Astrocyte of the spinal cord (primary cell): ENCODE measurements at regions not wholly inside any gene's neighbourhood (a gene's known extent, or its start where the extent isn't known, plus 50 kb on each side); places are given as distances from the start of the nearest gene placed in this dataset.

ENCODE experiments used
- DNase-seq: peaks from one replicate; pipeline ENCODE4 v3.0.0; 2011; ENCODE audit warnings: low read depth, low spot score
- H3K4me3 ChIP-seq: 2 replicates; pipeline ENCODE4 v1.5.1; 2011; ENCODE audit warnings: low read depth, mild to moderate bottlenecking, low read length, moderate library complexity
- in situ Hi-C: cut with HindIII; loops from 2 replicates; pipeline ENCODE4 v1.10.0; 2017; ENCODE audit warnings: low sequenced_read_pairs
- TF ChIP-seq, protein P1 (sequence below): IDR thresholded peaks from 2 replicates; pipeline ENCODE4 v1.5.1; 2012; ENCODE audit warnings: low read depth, mild to moderate bottlenecking, low read length, inconsistent platforms

DNA sequence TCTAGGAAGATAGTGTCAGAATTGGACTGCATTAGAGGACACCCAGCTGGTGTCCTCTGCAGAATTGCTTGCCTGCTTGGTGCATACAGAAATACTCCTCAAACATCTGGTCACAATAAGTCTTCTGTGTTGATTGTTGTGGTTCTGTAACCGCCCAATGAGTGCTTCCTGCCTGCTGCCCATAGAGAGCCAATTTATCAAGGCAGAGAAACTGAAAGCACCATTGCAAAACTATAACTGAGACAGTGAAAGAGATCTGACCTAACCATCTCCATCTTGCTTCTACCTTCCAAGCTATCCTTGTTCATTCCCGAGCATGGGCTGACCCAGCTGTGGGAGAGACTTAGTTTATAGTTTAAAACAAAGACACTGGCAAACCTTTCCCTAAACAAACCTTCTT, 462.4 kb upstream of the RGS18 start:
- peak; percentile 5 for DNase-seq
- TF ChIP-seq, protein P1, sequence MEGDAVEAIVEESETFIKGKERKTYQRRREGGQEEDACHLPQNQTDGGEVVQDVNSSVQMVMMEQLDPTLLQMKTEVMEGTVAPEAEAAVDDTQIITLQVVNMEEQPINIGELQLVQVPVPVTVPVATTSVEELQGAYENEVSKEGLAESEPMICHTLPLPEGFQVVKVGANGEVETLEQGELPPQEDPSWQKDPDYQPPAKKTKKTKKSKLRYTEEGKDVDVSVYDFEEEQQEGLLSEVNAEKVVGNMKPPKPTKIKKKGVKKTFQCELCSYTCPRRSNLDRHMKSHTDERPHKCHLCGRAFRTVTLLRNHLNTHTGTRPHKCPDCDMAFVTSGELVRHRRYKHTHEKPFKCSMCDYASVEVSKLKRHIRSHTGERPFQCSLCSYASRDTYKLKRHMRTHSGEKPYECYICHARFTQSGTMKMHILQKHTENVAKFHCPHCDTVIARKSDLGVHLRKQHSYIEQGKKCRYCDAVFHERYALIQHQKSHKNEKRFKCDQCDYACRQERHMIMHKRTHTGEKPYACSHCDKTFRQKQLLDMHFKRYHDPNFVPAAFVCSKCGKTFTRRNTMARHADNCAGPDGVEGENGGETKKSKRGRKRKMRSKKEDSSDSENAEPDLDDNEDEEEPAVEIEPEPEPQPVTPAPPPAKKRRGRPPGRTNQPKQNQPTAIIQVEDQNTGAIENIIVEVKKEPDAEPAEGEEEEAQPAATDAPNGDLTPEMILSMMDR, result no peak
- in situ Hi-C loops, result no loop called here
- H3K4me3 ChIP-seq, result no peak overlapping the region

DNA sequence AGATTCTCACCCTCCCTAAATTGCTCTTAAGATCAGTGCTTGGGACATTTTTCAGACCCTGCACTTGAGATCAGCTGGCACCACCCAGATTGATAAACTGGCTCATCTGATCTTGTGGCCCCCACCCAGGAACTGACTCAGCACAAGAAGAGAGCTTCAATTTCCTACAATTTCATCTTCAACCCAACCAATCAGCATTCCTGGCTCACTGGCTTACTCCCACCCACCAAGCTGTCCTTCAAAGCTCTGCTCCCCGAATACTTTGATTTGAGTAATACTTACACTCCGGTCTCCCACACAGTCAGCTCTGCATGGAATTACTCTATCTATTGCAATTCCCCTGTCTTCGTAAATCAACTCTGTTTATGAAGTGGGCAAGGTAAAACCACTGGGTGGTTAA, 461.9 kb upstream of the RGS18 start:
- DNase-seq, result no peak
- no peak overlapping the region for H3K4me3 ChIP-seq
- TF ChIP-seq, protein P1, result no peak
- in situ Hi-C loops, result no loop called here

DNA sequence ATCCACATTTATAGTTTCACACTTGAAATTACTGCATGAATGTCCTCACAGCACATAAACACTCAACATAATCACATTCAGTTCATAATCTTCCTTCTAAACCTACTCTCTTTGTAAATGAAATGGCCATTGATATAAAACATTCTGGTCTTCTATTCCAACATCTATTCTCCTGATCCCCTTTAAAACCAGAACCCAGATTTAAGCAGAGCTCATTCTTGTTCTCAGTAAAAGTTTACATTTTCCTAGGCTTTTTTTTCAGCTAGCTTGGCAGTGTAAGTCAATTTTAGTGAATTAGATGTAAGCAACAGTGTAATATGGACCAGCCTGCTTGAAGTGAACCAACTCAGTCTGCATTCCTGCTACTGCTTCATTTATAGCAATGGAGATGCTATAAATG, 460.7 kb upstream of the RGS18 start:
- TF ChIP-seq, protein P1, result no peak
- DNase-seq, result no peak
- in situ Hi-C loops, result no loop called here
- no peak overlapping the region for H3K4me3 ChIP-seq

DNA sequence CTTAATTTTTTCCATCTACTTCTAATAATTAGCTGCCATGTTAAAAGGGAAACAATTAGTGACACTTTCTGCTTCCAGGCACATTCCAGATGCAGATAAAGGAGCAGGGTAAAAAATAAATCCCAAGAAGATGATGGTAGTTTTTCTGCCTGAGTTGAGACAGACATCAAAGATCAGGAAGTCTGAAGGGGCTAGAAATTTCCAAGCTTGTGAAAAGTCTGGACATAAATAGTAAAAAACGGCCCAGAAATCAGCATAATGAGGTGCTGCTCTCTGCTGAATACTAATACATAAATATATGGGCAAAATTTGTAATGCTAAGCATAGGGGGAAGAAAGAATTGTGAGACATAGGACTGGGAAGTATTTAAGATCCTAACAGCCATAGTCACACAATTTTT, 460.0 kb upstream of the RGS18 start:
- no peak overlapping the region for H3K4me3 ChIP-seq
- DNase-seq, result no peak
- in situ Hi-C loops, result no loop called here
- TF ChIP-seq, protein P1, result no peak

DNA sequence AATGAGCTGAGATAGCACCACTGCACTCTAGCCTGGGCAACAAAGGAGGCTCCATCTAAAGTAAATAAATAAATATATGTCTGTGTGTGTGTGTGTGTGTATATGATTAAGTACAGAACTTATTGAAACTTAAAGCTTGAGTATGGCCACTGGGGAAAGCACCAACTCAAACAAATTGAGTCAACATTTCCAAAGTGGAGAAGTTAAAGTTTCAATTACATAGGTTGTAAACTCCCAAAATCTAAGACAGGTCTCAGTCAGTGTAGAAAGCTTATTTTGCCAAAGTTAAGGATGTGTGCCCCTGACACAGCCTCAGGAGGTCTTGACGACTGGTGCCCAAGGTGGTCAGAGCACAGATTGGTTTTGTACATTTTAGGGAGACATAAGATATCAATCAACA, 458.9 kb upstream of the RGS18 start:
- in situ Hi-C loops, result no loop called here
- DNase-seq, result no peak
- H3K4me3 ChIP-seq, result no peak overlapping the region
- TF ChIP-seq, protein P1, result no peak

DNA sequence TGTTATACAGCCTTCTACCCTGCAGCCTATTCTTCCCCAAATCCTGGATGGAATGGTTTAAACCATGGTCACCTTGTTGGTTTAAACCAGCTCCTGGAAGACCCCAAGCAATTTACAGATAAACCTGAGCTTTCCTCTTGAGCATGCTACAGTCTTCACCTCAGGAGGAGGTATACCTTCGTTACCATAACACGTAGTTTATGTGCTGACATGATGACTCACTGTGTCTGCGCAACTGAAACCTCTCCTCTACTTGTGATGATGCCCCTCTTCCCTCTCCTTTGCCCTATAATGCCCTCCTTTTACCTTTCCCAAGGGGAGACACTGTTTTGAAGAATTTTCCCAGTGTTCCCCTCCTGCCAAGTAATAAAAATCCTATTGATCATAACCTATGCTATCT, 457.3 kb upstream of the RGS18 start:
- in situ Hi-C loops, result no loop called here
- TF ChIP-seq, protein P1, result no peak

DNA sequence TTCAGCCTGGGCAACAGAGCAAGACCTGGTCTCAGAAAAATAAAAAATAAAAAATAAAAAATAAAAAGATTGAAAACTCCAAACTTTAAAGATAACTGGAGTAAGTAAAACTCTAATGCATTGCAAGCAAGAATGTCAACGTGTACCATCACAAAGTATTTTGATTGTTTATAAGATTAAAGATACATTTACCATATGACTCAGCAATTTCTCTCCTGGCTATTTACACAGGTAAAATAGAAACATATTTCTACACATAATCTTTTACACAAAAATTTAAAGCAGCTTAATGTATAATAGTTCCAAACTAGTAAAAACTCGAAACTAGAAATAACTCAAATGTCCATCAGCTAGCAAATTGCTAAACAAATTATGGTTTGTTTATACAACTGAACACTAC, 456.1 kb upstream of the RGS18 start:
- no peak overlapping the region for H3K4me3 ChIP-seq
- no peak for DNase-seq
- TF ChIP-seq, protein P1, result no peak
- in situ Hi-C loops, result no loop called here

More for the DNA sequence above, 457.3 kb upstream of the RGS18 start:
- no peak for DNase-seq
- H3K4me3 ChIP-seq, result no peak overlapping the region
